Hematopoietic multipotent progenitor cell treated with erythropoietin and hydrocortisone succinate and interleukin-3 and kit ligand, for 4 days (in vitro differentiated cells): ENCODE measurements at regions not wholly inside any gene's neighbourhood (a gene's known extent, or its start where the extent isn't known, plus 50 kb on each side); places are given as distances from the start of the nearest gene placed in this dataset.

Experiments used
- DNase-seq: peaks from one replicate; pipeline ENCODE4 v3.0.0-alpha.2; 2015

DNA sequence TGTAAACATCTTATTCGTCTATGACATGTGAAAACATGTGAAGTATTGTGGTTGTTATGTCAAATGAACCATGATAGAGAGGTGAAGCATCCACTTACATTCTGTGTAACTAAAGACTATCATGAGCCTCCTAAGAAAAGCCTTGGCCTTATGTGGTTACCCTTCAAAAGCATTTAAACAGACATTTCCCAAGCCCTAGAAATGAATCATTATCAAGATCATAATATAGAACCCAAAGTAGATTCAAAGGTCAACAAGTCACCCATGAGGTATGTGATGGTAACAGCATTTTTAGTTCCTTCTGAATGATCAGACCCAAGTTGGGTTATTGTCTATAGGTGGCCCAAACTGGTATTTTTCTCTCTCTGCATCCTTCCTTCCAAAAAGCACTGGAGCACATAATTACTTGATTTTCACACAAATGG, 408.0 kb downstream of the TBL1XR1 start:
- DNase-seq = no peak

DNA sequence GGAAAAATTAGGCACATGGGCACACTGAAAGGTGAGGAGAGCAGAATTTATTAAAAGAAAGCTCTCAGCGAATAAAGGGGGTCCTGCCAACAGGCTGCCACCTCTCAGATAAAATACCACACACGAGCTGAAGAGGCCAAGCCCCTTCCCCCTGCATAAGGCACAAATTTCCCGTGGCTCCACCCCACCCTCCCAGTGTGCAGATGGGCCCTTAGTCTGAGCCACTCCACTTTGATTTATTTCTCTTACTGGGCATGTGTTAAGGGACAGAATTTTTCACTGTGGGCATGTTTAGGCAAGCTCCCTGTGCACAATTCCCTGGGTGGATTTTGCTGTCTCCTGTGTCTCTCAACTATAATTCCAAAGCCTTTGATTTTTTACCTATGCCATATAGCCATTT, 409.8 kb downstream of the TBL1XR1 start:
- DNase-seq = no peak

DNA sequence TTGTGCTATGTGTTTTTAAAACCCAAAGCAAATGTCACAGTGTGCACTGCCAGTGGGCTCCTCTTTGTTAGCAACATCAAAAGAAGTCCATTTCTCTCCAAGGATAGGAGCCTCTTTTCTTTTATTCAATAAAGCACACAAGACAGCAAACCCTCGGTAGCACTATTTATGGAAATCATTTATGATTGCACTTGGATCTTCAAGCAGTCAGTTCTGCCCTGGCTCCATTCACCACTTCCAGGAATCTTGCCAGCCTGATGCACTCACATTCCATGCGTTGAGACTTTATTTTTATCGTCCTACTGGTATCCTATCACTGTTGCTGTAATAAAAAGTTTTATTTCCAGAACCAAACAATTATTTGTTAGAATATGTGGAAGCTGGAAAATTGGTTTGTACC, 412.1 kb downstream of the TBL1XR1 start:
- DNase-seq = no peak

DNA sequence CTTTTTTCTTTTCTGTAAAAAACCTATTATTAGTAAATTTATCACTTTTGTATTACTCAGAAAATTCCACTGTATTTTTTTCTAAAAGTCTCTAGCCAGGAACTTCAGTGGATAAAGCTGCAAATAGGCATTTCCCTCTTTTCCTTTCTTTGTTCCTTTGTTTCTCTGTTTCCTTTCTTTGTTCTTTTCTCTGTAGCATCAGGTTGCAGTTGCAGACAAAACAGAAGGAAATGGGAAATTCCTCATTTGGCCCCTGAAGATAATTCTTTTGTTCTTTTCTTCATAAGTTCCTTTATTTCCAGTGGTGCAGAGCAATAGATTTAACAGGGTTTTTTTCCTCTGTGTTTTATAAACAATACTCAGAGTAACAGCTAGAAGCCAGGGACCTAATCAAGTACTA, 416.5 kb downstream of the TBL1XR1 start:
- DNase-seq = no peak

DNA sequence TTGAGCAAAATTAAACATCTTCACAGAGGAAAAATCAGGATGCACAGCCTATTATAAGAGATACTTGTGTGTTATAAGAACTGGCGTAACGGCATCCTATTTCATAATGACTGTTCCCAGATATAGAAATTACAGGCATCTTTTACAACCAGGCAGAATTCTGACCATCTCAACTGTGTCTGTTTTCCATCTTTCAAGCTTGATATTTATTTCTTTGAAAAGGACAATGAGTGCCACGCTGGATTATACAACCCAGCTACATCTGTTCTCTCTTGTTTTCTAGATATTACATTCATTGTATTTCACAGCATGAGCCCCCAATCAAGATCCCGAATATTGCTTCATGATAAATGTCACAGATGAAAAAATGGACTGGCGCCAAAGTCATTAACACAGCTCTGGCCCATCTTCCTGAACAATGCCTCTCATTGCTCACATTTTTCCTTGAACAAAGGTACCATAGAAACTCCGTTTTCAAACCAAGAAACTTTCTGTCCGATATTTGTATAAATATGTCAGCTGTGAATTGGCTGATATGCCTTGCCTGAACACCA, 420.6 kb downstream of the TBL1XR1 start:
- DNase-seq = no peak

DNA sequence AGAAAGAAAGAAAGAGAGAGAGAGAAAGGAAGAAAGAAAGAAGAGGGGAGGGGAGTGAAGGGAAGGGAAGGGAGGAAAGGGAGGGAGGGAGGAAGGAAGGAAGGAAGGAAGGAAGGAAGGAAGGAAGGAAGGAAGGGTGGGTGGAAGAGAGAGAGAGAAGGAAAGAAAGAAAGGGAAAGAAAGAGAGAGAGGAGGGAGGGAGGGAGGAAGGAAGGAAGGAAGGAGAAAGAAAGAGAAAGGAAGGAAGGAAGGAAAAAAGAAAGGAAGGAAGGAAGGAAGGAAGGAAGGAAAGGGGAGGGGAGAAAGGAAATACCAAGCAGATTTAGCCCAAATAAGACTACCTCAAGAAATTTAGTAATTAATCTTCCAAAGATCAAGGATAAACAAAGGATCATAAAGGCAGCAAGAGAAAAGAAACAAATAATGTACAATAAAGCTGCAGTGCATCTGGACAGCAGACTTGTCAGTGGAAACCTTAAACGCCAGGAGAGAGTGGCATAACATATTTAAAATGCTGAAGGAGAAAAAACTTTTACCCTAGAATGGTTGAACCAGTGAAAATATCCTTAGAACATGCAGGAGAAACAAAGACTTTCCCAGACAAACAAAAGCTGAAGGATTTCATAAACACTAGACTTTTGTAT, 427.6 kb downstream of the TBL1XR1 start:
- DNase-seq = no peak

DNA sequence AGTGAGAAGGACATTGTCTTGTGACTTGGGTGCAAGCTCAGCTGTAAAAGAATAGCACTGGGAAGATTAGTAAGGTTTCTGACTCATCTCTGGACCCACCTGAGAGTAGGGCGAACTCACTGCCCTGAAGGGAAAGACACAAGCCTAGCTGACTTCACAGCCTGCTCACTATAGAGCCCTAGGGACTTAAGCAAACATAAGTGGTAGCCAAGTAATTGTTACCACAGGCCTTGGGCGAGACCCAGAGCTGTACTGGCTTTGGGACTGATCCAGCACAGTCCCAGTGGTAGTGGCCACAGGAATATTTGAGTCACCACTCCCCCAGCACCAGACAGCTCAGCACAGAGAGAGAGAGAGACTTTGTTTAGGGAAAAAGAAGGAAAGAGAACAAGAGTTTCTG, 429.9 kb downstream of the TBL1XR1 start:
- no peak for DNase-seq

DNA sequence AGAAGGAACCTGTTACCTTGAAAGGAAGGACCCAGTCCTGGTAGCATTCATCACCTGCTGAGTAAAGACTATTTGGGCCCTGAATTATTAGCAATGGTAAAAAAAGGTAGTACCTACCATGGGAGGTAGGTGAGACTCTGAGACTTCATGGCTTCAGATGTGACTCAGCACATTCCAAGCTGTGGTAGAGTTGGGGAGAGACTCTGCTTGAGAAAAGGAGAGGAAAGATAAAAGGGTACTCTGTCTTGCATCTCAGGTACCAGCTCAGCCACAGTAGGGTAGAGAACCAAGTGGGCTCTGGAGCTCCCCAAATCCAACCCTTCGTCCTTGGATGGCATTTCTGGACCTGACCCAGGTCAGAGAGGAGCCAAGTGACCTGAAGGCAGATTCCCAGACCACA, 430.4 kb downstream of the TBL1XR1 start:
- no peak for DNase-seq

DNA sequence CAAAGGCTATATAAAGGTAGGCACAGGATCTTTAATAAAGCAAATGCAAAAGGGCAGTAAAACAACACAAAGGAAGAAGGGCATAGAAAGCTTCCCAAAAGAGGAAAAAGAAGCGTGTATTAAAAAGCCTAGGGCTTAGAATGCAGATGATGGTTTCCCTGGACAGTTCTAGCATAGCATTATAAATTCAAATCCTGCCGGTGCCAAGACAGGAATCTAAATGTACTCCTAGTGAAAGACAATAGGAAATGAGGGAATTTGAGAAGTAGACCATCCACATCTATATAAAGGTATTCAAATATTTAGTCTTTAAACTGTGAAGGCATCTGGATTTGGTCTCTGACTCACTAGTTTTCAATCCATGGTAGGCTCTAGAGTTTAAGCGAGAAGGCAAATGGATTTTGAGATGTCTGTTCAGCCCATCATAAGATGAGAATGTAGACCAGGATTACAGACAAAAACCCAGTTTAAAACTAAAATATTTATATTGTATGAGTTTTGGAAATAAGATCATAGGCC, 431.8 kb downstream of the TBL1XR1 start:
- no peak for DNase-seq

DNA sequence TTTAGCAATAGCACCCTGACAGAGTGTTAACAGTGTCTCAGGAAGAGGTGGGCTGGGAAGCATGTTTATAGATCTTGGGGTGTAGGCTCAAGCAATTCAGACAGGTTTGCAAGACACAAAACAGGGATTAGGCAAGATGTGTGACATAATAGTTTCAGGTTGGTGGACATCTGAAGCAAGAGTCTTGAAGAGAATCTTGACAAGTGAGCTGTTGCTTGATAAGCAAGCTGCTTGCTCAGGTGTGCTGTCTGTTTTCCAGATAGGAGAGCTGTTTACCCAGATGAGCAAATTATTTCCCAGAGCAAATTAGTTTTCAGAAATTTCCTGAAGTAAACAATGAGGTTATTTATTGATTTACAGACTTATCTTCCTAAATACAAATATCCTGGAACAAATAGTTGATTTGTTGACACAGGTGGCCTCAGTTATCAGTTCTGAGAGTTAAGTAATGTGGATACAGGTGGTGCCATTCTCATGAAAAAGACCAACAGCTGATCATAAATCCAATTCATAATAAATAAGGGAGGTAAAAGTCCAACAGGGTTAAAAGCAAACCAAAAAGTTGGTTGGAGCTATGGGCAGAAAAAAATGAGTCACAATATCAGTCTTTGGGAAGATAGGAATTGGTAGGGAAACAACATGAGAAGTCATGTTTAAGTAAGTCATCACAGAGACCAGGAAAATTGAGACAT, 437.3 kb downstream of the TBL1XR1 start:
- no peak for DNase-seq

DNA sequence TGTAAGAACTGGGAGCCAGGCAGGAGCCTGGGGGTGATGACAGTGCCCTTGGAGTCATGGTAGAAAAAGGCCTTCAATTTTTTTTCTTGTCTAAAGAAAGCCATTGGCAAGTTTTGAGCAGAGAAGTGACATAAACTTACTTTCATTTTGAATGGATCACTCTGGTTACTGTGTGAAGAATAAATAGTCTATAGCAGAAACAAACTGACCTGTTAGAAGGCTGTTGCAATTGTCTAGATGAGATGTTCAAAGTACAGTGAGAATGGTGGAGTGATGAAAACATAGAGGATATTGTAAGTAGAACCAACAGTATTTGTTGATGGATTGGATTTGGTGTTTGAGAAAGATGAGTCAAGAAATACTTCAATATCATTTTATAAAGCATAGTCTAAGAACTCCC, 439.9 kb downstream of the TBL1XR1 start:
- no peak for DNase-seq

DNA sequence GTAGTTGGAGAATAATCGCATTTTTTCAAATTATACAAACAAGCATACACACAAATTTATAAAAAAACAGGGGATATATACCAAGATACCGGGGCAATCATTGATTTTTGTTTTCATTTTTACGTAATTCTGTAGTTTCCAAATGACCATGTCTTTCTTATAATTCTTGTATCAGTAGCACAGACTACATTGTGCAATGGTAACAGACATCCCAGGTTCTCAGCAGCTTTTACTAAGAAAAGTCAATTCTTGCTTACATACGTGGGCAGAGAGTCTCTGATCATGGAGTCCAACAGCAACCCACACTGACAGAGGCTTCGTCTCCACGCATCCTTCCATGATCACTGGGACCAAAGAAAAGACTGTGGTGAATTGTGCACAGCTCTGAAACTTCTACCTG, 441.3 kb downstream of the TBL1XR1 start:
- no peak for DNase-seq

DNA sequence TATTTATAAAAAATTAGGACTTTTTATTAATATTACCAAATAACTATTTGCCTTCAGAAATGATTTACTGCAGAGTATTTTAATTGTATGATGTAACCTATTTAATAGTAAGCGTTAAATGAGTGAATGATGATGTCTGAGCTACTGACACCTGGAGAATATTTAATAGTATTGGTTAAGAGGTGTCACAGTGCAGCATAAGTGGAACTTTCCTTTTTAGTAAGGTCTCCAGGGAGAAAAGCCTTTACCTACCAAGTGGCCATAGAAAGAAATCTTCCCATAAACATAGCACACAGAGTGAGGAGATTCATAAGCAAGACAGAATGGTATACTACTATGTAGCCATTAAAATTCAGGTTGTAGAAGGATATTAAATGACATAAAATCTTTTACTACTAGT, 441.7 kb downstream of the TBL1XR1 start:
- DNase-seq = no peak

DNA sequence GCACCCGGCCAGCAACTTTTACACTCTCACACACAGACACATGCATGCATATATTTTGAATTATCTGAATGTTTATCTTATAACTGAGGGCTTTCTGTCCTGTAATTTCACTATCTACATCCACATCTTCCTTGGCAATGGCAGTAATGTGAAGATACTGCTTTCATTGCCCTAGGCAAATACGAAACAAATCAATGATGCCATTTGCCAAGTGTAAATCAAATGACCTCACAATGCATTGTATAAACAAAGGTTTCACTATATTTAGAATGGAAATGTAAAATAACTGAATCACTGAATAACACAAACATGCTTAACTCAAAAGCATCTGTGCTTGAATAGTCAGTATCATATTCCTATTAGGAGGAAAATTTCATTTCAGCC, 455.6 kb downstream of the TBL1XR1 start:
- no peak for DNase-seq

DNA sequence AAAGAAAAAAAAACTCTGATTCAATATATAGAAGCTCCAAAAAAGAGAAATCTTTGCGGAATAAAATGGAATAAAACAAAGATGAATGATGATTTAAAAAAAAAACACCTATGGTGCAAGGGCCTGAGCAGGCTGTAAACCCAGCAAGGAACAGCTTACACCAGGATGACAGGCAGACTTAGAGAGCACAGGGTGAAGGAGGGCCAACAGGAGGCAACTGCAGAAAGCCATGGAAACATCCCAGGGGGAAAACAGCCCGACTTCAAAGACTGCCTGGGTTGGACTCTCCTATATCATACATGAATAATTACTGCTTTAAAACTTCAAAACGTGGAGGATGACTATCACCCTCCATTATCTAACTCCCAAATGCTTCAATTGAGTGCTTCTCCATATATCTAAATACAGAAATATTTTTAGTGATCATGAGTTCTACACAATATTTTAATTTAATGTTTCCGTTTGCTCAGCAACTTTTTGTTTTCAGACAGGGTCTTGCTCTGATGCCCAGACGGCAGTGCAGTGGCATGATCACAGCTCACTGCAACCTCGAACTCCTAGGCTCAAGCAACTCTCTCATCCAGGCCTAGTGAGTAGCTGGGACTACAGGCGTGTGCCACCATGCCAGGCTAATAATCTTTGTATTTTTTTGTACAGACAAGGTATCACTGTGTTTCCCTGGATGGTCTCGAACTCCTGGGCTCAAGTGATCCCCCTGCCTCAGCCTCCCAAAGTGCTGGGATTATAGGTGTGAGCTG, 456.2 kb downstream of the TBL1XR1 start:
- no peak for DNase-seq

DNA sequence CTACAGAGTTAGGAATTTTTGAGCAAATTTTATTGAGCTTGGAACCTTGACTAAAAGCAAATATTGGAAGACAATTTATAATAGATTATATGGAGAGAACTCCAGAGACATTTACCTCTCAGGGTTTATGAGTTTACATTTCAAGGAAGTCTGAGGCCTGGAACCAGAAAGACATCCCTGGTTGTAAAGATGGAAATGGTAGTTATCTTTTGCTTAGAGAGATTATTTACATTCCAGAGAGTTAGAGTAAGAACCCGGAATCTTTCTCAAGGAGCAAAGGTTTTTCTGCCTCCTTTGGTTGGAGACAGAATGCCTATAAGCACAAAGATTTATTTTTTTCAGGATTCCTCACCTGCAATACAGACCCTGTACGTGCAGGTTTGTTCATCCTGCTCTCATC, 458.1 kb downstream of the TBL1XR1 start:
- no peak for DNase-seq

DNA sequence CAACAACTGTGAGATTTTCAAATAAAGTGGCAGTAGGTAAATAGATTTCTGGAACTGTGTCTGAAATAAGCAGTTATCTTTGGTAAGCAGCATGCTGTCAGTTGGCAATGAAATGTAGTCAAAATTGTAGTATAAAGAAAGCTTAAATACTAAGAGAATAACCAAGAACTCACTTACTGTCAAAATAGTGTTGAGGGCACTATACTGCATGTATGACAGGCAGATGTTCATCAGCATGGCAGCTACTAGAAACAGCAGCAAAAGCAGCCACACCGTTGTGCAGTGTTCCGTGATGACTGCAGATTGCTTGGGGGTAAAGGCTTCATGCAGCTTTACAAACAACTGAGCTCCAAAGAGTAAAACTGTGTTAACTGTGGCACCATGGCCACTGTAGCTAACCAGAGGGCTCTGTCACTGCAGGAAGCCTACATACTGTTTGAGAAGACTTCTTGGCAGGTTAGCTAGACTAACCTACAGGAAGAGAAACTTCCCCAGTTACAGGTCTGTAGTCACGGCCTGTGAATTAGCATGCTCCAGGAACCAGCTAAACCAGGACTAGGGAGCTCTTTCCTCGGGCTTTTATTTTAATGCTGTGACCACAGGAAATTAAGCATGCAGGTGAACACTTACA, 459.7 kb downstream of the TBL1XR1 start:
- DNase-seq = no peak

DNA sequence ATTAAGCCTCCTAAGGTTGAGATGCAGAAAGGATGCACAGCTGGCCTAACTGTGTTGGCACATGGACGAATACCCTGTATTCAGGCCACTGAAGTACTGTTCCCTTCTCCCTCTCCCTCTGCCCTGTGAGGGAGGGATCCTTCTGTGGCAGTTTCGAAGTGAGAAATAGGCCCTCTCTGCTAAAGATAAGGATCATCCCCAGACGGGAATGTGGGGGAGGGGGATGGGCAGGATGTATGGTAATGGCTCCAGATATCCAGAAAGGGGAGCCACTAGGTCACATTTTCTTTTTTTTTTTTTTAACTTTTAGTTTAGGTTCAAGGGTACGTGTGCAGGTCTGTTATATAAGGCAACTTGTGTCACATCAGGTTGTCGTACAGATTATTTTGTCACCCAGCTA, 463.1 kb downstream of the TBL1XR1 start:
- DNase-seq = no peak

DNA sequence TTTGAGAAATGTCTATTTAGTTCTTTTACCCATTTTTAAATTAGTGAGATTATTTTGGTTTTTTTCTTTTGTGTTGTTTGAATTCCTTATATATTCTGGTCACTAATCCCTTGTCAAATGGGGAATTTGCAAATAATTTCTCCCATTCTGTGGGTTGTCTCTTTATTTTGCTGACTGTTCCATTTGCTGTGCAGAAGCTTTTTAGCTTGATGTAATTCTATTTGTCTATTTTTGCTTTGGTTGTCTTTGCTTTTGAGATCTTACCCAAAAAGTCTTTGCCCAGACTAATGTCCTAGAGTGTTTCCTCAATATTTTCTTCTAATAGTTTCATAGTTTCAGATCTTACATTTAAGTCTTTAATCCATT, 472.9 kb downstream of the TBL1XR1 start:
- DNase-seq = no peak

DNA sequence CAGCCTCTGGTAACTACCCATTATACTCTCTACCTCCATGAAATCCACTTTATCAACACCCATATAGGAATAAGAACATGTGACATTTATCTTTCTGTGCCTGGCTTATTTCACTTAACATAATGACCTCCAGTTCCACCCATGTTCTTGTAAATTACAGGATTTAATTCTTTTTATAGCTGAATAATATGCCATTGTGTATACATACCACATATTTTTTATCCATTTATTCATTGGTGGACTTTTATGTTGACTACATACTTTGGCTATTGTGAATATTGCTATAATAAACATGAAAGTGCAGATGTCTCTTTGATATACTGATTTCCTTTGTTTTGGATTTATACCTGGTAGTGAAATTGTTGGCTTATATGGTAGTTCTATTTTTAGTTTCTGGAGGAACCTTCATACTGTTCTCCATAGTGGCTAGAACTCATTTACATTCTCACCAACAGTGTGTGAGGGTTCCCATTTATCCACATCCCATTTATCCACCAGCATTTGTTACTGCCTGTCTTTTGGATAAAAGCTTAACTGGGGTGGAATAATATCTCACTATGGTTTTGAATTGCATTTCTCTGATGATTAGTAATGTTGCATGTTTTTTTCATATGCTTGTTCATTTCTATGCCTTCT, 473.4 kb downstream of the TBL1XR1 start:
- no peak for DNase-seq

DNA sequence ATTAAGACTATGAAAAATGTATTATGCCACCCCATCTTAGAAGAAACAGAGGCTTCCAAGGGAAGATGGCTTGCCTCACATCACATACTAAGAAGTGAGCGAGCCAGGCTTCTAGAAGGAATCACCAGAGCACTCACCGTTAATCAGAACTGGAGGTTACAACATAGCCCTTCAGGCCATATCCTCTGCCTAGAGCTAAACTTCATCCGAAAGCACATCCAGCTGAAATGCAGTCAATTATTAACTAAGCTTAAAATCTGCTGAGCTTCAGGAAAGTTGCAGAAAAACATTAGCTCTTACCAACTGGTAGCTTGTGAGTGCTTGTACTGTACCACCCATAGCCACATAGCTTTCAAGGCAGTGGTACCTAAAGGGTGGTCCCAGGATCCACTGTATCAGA, 483.2 kb downstream of the TBL1XR1 start:
- DNase-seq = no peak

DNA sequence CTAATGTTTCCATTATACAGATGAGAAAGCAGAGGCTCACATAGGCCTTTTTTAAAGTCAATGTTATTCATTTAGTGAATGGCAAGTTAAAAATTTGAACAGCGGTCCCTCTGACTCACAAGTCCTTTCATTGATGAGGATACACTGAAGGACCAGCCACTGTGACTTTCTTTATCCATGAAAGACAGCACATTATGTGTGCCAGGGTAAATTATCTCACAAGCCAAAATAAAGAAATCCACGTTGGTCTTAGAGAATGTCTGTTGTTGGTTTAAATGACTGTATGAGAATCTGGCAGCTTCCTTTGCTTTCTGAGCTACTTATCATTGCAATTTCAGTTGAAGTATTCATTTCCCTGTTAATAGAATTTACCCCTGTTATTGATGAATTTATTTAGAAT, 485.1 kb downstream of the TBL1XR1 start:
- DNase-seq = no peak

DNA sequence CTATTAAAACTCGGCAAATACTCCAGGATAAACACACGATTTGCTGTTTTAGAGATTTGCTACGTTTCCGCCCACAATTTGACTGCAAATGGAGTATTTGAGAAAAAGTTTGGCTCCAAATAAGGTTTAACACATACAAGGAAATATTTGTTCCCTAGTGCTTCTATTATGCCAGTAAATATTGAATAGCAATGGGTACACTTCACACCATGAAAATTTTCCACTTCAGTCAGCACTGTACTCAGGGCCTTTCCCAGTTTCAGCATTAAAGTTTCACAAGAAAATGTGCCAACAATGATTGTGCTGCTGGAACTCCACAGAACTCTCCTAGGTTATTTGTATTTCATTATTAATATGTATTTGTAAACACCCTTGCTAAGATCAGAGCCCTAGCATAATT, 498.0 kb downstream of the TBL1XR1 start:
- no peak for DNase-seq
